Vagina (tissue), 2 donors: ENCODE measurements at regions not wholly inside any gene's neighbourhood (a gene's known extent, or its start where the extent isn't known, plus 50 kb on each side); places are given as distances from the start of the nearest gene placed in this dataset.

Experiments used
- DNase-seq, 2 donors: peaks; one replicate each; pipeline ENCODE4 v3.0.0-alpha.2; 2017; ENCODE audit errors: extremely low spot score in 2 of 2
- H3K27ac ChIP-seq: fragments of 200-600 bp; sonication (generic); one replicate; pipeline ENCODE4 v1.5.1; 2019
- H3K27me3 ChIP-seq: fragments of 200-600 bp; sonication (generic); one replicate; pipeline ENCODE4 v1.5.1; 2019
- H3K36me3 ChIP-seq, 2 donors: fragments of 200-600 bp; sonication (generic); one replicate each; pipeline ENCODE4 v1.5.1; 2017 to 2019
- H3K4me1 ChIP-seq: fragments of 200-600 bp; sonication (generic); one replicate; pipeline ENCODE4 v1.5.1; 2019
- H3K4me3 ChIP-seq, 2 donors: fragments of 200-600 bp; sonication (generic); 1 replicate in 1 of 2; 2 replicates in 1 of 2; pipeline ENCODE4 v1.5.1; 2016 to 2019
- H3K9me3 ChIP-seq: fragments of 200-600 bp; sonication (generic); one replicate; pipeline ENCODE4 v1.5.1; 2019
- CTCF ChIP-seq, 3 experiments: fragments of 450-650 bp in 2 of 3; fragments of 200-600 bp in 1 of 3; sonication (generic) in 1 of 3; IDR thresholded peaks; one replicate each; pipeline ENCODE4 v1.5.1; 2017 to 2019; ENCODE audit warnings: antibody characterized with exemption in 3 of 3, mild to moderate bottlenecking in 2 of 3, moderate library complexity in 2 of 3
- POLR2A ChIP-seq, 2 donors: fragments of 450-650 bp; IDR thresholded peaks; one replicate each; pipeline ENCODE4 v1.6.1; 2017; ENCODE audit warnings: antibody characterized with exemption in 2 of 2, mild to moderate bottlenecking in 2 of 2, moderate library complexity in 2 of 2
- POLR2AphosphoS5 ChIP-seq, 2 donors: sonication (generic); formaldehyde crosslinking; IDR thresholded peaks; one replicate each; pipeline ENCODE4 v1.9.0; 2017; ENCODE audit warnings: antibody characterized with exemption in 2 of 2, mild to moderate bottlenecking in 2 of 2, low read depth in 1 of 2; ENCODE audit not compliant: insufficient read depth in 1 of 2
- intact Hi-C: fragments of 100-400 bp; cut with DNase I; formaldehyde crosslinking; loops from one replicate; pipeline ENCODE4 v1.15.1; 2023

- Histone ChIP-seq H3K27ac (peak overlapping the region; percentile 78), H3K4me3 (no peak overlapping the region), H3K9me3 (no peaks in the 10 kb centered on the region), H3K36me3 (no peaks in the 10 kb centered on the region), H3K27me3 (no peaks in the 10 kb centered on the region), H3K4me1 (peaks cover 23% of the 10 kb centered on the region)
- DNase-seq: no peak
- TF ChIP-seq POLR2AphosphoS5 (IDR thresholded peaks at IDR 0.05; ENCODE audit: insufficient read depth in 1 of 2, low read depth in 1 of 2) (no peak), POLR2A (IDR thresholded peaks at IDR 0.05) (no peak), CTCF (IDR thresholded peaks at IDR 0.05) (no peak)
- intact Hi-C loops: no loop called here
These were observed 148.7 kb upstream of the KLF6 start for GRCh38 chr10:3933733-3934132.

GRCh38 chr10:3932597-3933375 is 147.8 kb upstream of the KLF6 start:
- no peak for TF ChIP-seq POLR2A (IDR thresholded peaks at IDR 0.05)
- no peak for TF ChIP-seq CTCF (IDR thresholded peaks at IDR 0.05)
- TF ChIP-seq POLR2AphosphoS5 (IDR thresholded peaks at IDR 0.05; ENCODE audit: insufficient read depth in 1 of 2, low read depth in 1 of 2): no peak
- intact Hi-C loops: no loop called here
- Histone ChIP-seq H3K4me3 (no peak overlapping the region), H3K9me3 (no peaks in the 10 kb centered on the region), H3K4me1 (peaks cover 23% of the 10 kb centered on the region), H3K27me3 (no peaks in the 10 kb centered on the region), H3K36me3 (no peaks in the 10 kb centered on the region), H3K27ac (no peak overlapping the region)
- DNase-seq: no peak

DNA sequence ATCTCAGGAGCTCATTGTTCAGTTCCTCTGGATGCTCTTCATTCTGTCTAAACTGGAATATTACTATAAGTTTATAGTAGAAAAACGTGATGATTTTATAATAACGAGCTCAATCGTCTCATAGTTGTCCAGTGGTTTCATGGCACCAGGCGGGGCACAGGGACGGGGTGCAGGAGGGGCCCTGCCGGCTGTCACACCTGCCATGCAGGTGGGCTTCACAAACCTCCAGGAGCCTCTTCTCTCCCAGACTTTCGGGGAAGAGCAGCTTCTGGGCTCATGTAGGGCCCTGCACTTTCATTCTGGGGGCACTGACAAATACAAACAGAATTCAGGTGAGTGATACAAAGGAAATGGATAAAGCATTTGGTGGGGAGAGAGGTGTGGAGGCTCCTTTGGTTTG is 146.9 kb upstream of the KLF6 start:
- TF ChIP-seq POLR2AphosphoS5 (IDR thresholded peaks at IDR 0.05; ENCODE audit: insufficient read depth in 1 of 2, low read depth in 1 of 2) (no peak), CTCF (IDR thresholded peaks at IDR 0.05) (no peak), POLR2A (IDR thresholded peaks at IDR 0.05) (no peak)
- Histone ChIP-seq H3K27ac (no peak overlapping the region), H3K4me1 (peaks cover 23% of the 10 kb centered on the region), H3K9me3 (no peaks in the 10 kb centered on the region), H3K4me3 (no peak overlapping the region), H3K27me3 (no peaks in the 10 kb centered on the region), H3K36me3 (no peaks in the 10 kb centered on the region)
- intact Hi-C loops: no loop called here
- DNase-seq: peak in 1 of 2 donors; percentile 44

- no peak overlapping the region for H3K4me3 ChIP-seq
- intact Hi-C loops: no loop called here
- peak in 1 of 2 donors; percentile 62 for DNase-seq
These were observed 146.2 kb upstream of the KLF6 start for GRCh38 chr10:3931224-3931623.

More at GRCh38 chr10:3931224-3931623, 146.2 kb upstream of the KLF6 start:
- no peaks in the 10 kb centered on the region for H3K36me3 ChIP-seq
- H3K4me1 ChIP-seq: peaks cover 18% of the 10 kb centered on the region
- no peaks in the 10 kb centered on the region for H3K9me3 ChIP-seq
- no peak overlapping the region for H3K27ac ChIP-seq
- TF ChIP-seq POLR2AphosphoS5 (IDR thresholded peaks at IDR 0.05; ENCODE audit: insufficient read depth in 1 of 2, low read depth in 1 of 2): no peak
- no peak for TF ChIP-seq CTCF (IDR thresholded peaks at IDR 0.05)
- TF ChIP-seq POLR2A (IDR thresholded peaks at IDR 0.05): no peak
- H3K27me3 ChIP-seq: no peaks in the 10 kb centered on the region
